ENCODE measurements at regions not wholly inside any gene's neighbourhood (a gene's known extent, or its start where the extent isn't known, plus 50 kb on each side); places are given as distances from the start of the nearest gene placed in this dataset.

GRCh38 chr5:172556262-172556661 is 84.8 kb upstream of the NEURL1B start:
- TF ChIP-seq CTCF (IDR thresholded peaks at IDR 0.05; ENCODE audit: partially characterized antibody, unreplicated experiment): no peak
- Mint-ChIP-seq H3K36me3 (ENCODE audit: unreplicated experiment) (no peaks in the 10 kb centered on the region), H3K9me3 (ENCODE audit: unreplicated experiment) (peaks cover 2% of the 10 kb centered on the region), H3K27me3 (ENCODE audit: unreplicated experiment) (peaks cover 2% of the 10 kb centered on the region), H3K27ac (ENCODE audit: unreplicated experiment) (no peak overlapping the region), H3K4me1 (ENCODE audit: low read depth, unreplicated experiment) (peaks cover 18% of the 10 kb centered on the region), H3K4me3 (ENCODE audit: unreplicated experiment) (no peak overlapping the region)
- DNase-seq: no peak

GRCh38 chr5:172554562-172554961 is 86.5 kb upstream of the NEURL1B start:
- no peak for TF ChIP-seq CTCF (IDR thresholded peaks at IDR 0.05; ENCODE audit: partially characterized antibody, unreplicated experiment)
- H3K9me3 Mint-ChIP-seq (ENCODE audit: unreplicated experiment): peaks cover 2% of the 10 kb centered on the region
- no peak for DNase-seq
- peaks cover 18% of the 10 kb centered on the region for H3K4me1 Mint-ChIP-seq (ENCODE audit: low read depth, unreplicated experiment)
- H3K36me3 Mint-ChIP-seq (ENCODE audit: unreplicated experiment): no peaks in the 10 kb centered on the region
- no peak overlapping the region for H3K27ac Mint-ChIP-seq (ENCODE audit: unreplicated experiment)
- H3K27me3 Mint-ChIP-seq (ENCODE audit: unreplicated experiment): peaks cover 4% of the 10 kb centered on the region
- H3K4me3 Mint-ChIP-seq (ENCODE audit: unreplicated experiment): no peak overlapping the region

- Mint-ChIP-seq H3K4me1 (ENCODE audit: low read depth, unreplicated experiment) (peaks cover 13% of the 10 kb centered on the region), H3K4me3 (ENCODE audit: unreplicated experiment) (no peak overlapping the region), H3K27ac (ENCODE audit: unreplicated experiment) (no peak overlapping the region), H3K27me3 (ENCODE audit: unreplicated experiment) (peaks cover 4% of the 10 kb centered on the region), H3K36me3 (ENCODE audit: unreplicated experiment) (no peaks in the 10 kb centered on the region), H3K9me3 (ENCODE audit: unreplicated experiment) (no peaks in the 10 kb centered on the region)
- no peak for TF ChIP-seq CTCF (IDR thresholded peaks at IDR 0.05; ENCODE audit: partially characterized antibody, unreplicated experiment)
- no peak for DNase-seq
These were observed 87.2 kb upstream of the NEURL1B start for GRCh38 chr5:172553903-172554302.

GRCh38 chr5:172553167-172553566 is 87.9 kb upstream of the NEURL1B start:
- no peak for TF ChIP-seq CTCF (IDR thresholded peaks at IDR 0.05; ENCODE audit: partially characterized antibody, unreplicated experiment)
- Mint-ChIP-seq H3K27ac (ENCODE audit: unreplicated experiment) (no peak overlapping the region), H3K27me3 (ENCODE audit: unreplicated experiment) (peaks cover 4% of the 10 kb centered on the region), H3K4me1 (ENCODE audit: low read depth, unreplicated experiment) (peaks cover 14% of the 10 kb centered on the region), H3K4me3 (ENCODE audit: unreplicated experiment) (no peak overlapping the region), H3K9me3 (ENCODE audit: unreplicated experiment) (no peaks in the 10 kb centered on the region), H3K36me3 (ENCODE audit: unreplicated experiment) (no peaks in the 10 kb centered on the region)
- no peak for DNase-seq

GRCh38 chr5:172550996-172551395 is 90.1 kb upstream of the NEURL1B start:
- peaks cover 4% of the 10 kb centered on the region for H3K9me3 Mint-ChIP-seq (ENCODE audit: unreplicated experiment)
- no peak overlapping the region for H3K27ac Mint-ChIP-seq (ENCODE audit: unreplicated experiment)
- peaks cover 4% of the 10 kb centered on the region for H3K27me3 Mint-ChIP-seq (ENCODE audit: unreplicated experiment)
- peaks cover 4% of the 10 kb centered on the region for H3K36me3 Mint-ChIP-seq (ENCODE audit: unreplicated experiment)
- no peak for DNase-seq
- TF ChIP-seq CTCF (IDR thresholded peaks at IDR 0.05; ENCODE audit: partially characterized antibody, unreplicated experiment): no peak
- H3K4me3 Mint-ChIP-seq (ENCODE audit: unreplicated experiment): no peak overlapping the region
- H3K4me1 Mint-ChIP-seq (ENCODE audit: low read depth, unreplicated experiment): peaks cover 5% of the 10 kb centered on the region
